Hepatocyte (in vitro differentiated cells): ENCODE measurements at regions not wholly inside any gene's neighbourhood (a gene's known extent, or its start where the extent isn't known, plus 50 kb on each side); places are given as distances from the start of the nearest gene placed in this dataset.

ENCODE experiments used
- DNase-seq: peaks from one replicate; pipeline ENCODE4 v3.0.0-alpha.2; 2016; ENCODE audit warnings: low spot score
- H2AFZ ChIP-seq: fragments of 200-600 bp; sonication (generic); 2 replicates; pipeline ENCODE4 v1.6.0; 2016; ENCODE audit warnings: antibody characterized with exemption, mild to moderate bottlenecking
- H3K27ac ChIP-seq: fragments of 200-600 bp; sonication (generic); 2 replicates; pipeline ENCODE4 v1.5.1; 2016; ENCODE audit warnings: mild to moderate bottlenecking
- H3K27me3 ChIP-seq: fragments of 200-600 bp; sonication (generic); 2 replicates; pipeline ENCODE4 v1.6.1; 2016
- H3K36me3 ChIP-seq: fragments of 200-600 bp; sonication (generic); replicated peaks from 2 replicates; pipeline ENCODE4 v1.5.1; 2016; ENCODE audit warnings: low read depth; ENCODE audit not compliant: insufficient read depth
- H3K4me1 ChIP-seq: fragments of 200-600 bp; sonication (generic); 2 replicates; pipeline ENCODE4 v1.5.1; 2016; ENCODE audit warnings: mild to moderate bottlenecking, moderate library complexity; ENCODE audit not compliant: insufficient read depth
- H3K4me2 ChIP-seq: fragments of 200-600 bp; sonication (generic); 2 replicates; pipeline ENCODE4 v1.6.0; 2016
- H3K4me3 ChIP-seq: fragments of 200-600 bp; sonication (generic); 2 replicates; pipeline ENCODE4 v1.5.1; 2016; ENCODE audit warnings: mild to moderate bottlenecking
- H3K79me2 ChIP-seq: fragments of 200-600 bp; sonication (generic); 2 replicates; pipeline ENCODE4 v1.6.0; 2017; ENCODE audit warnings: mild to moderate bottlenecking
- H3K9me2 ChIP-seq: fragments of 200-600 bp; sonication (generic); replicated peaks from 2 replicates; pipeline ENCODE4 v1.6.0; 2017; ENCODE audit warnings: mild to moderate bottlenecking; ENCODE audit not compliant: insufficient read depth
- H3K9me3 ChIP-seq: fragments of 200-600 bp; sonication (generic); 2 replicates; pipeline ENCODE4 v1.5.1; 2016; ENCODE audit warnings: low read depth, mild to moderate bottlenecking
- H4K20me1 ChIP-seq: fragments of 200-600 bp; sonication (generic); 2 replicates; pipeline ENCODE4 v1.6.0; 2016; ENCODE audit warnings: mild to moderate bottlenecking; ENCODE audit not compliant: insufficient read depth, poor library complexity, severe bottlenecking
- CTCF ChIP-seq: fragments of 200-600 bp; sonication (generic); IDR thresholded peaks from 2 replicates; pipeline ENCODE4 v1.5.1; 2016; ENCODE audit warnings: antibody characterized with exemption, mild to moderate bottlenecking; ENCODE audit not compliant: poor library complexity
- EZH2 ChIP-seq: fragments of 200-600 bp; sonication (generic); IDR thresholded peaks from 2 replicates; pipeline ENCODE4 v1.6.1; 2016; ENCODE audit warnings: antibody characterized with exemption, mild to moderate bottlenecking, borderline replicate concordance
- EZH2phosphoT487 ChIP-seq: fragments of 200-600 bp; sonication (generic); IDR thresholded peaks from one replicate; pipeline ENCODE4 v1.6.1; 2018; ENCODE audit warnings: antibody characterized with exemption, mild to moderate bottlenecking, low read depth, moderate library complexity; ENCODE audit not compliant: unreplicated experiment, severe bottlenecking
- WGBS: methylation state at CpG from one replicate; pipeline ENCODE4 v1.1.6; 2016; ENCODE audit warnings: low lambda C conversion rate; ENCODE audit errors: missing lambda C conversion rate; 5-methylcytosine and 5-hydroxymethylcytosine counted together

GRCh38 chr7:54416678-54417077, 125.5 kb upstream of the VSTM2A start:
- TF ChIP-seq CTCF (no peak), EZH2 (no peak), EZH2phosphoT487 (no peak)
- no peaks in the 10 kb centered on the region for H3K79me2 ChIP-seq
- no peaks in the 10 kb centered on the region for H4K20me1 ChIP-seq
- no peaks in the 10 kb centered on the region for H3K27me3 ChIP-seq
- no peaks in the 10 kb centered on the region for H3K36me3 ChIP-seq
- WGBS: 68% methylated on average over 3 of the region's 3 CpGs
- no peak for DNase-seq
- no peak overlapping the region for H3K4me3 ChIP-seq
- H3K9me3 ChIP-seq: no peaks in the 10 kb centered on the region
- no peak overlapping the region for H3K27ac ChIP-seq
- no peak overlapping the region for H3K4me2 ChIP-seq
- no peaks in the 10 kb centered on the region for H3K4me1 ChIP-seq
- no peak overlapping the region for H2AFZ ChIP-seq
- H3K9me2 ChIP-seq: no peaks in the 10 kb centered on the region

GRCh38 chr7:54419209-54419608, 123.0 kb upstream of the VSTM2A start:
- Histone ChIP-seq H4K20me1 (no peaks in the 10 kb centered on the region), H3K9me3 (no peaks in the 10 kb centered on the region), H2AFZ (no peak overlapping the region), H3K27me3 (no peaks in the 10 kb centered on the region), H3K36me3 (no peaks in the 10 kb centered on the region), H3K27ac (no peak overlapping the region), H3K4me1 (no peaks in the 10 kb centered on the region), H3K79me2 (no peaks in the 10 kb centered on the region), H3K4me2 (no peak overlapping the region), H3K4me3 (no peak overlapping the region), H3K9me2 (no peaks in the 10 kb centered on the region)
- 85% methylated on average over 15 of the region's 15 CpGs for WGBS
- TF ChIP-seq EZH2: no peak
- no peak for TF ChIP-seq EZH2phosphoT487
- TF ChIP-seq CTCF: no peak
- DNase-seq: no peak

GRCh38 chr7:54426406-54426805, 115.8 kb upstream of the VSTM2A start:
- 88% methylated on average over 2 of the region's 2 CpGs for WGBS
- H3K36me3 ChIP-seq: no peaks in the 10 kb centered on the region
- H2AFZ ChIP-seq: no peak overlapping the region
- no peaks in the 10 kb centered on the region for H3K4me1 ChIP-seq
- no peaks in the 10 kb centered on the region for H3K9me2 ChIP-seq
- no peaks in the 10 kb centered on the region for H4K20me1 ChIP-seq
- no peaks in the 10 kb centered on the region for H3K27me3 ChIP-seq
- no peaks in the 10 kb centered on the region for H3K9me3 ChIP-seq
- H3K4me2 ChIP-seq: no peak overlapping the region
- H3K79me2 ChIP-seq: no peaks in the 10 kb centered on the region
- no peak for TF ChIP-seq CTCF
- TF ChIP-seq EZH2phosphoT487: no peak
- no peak for TF ChIP-seq EZH2
- H3K4me3 ChIP-seq: no peak overlapping the region
- no peak for DNase-seq
- no peak overlapping the region for H3K27ac ChIP-seq

GRCh38 chr7:54429111-54429510, 113.1 kb upstream of the VSTM2A start:
- Histone ChIP-seq H3K79me2 (no peaks in the 10 kb centered on the region), H3K36me3 (no peaks in the 10 kb centered on the region), H3K4me2 (no peak overlapping the region), H3K4me3 (no peak overlapping the region), H3K4me1 (no peaks in the 10 kb centered on the region), H3K27ac (no peak overlapping the region), H3K9me3 (no peaks in the 10 kb centered on the region), H2AFZ (no peak overlapping the region), H3K27me3 (no peaks in the 10 kb centered on the region), H3K9me2 (no peaks in the 10 kb centered on the region), H4K20me1 (no peaks in the 10 kb centered on the region)
- no peak for TF ChIP-seq EZH2
- no peak for TF ChIP-seq EZH2phosphoT487
- no peak for TF ChIP-seq CTCF
- DNase-seq: no peak
